Sigmoid colon (tissue), 4 donors: ENCODE measurements at regions not wholly inside any gene's neighbourhood (a gene's known extent, or its start where the extent isn't known, plus 50 kb on each side); places are given as distances from the start of the nearest gene placed in this dataset.

Source experiments
- CTCF ChIP-seq, 4 experiments: fragments of 450-650 bp in 3 of 4; fragments of 200-600 bp in 1 of 4; IDR thresholded peaks; one replicate each; pipeline ENCODE4 v1.5.1; 2016 to 2019; ENCODE audit warnings: antibody characterized with exemption in 4 of 4, mild to moderate bottlenecking in 3 of 4, moderate library complexity in 2 of 4
- EP300 ChIP-seq, 4 donors: sonication (generic); formaldehyde crosslinking; IDR thresholded peaks; one replicate each; pipeline ENCODE4 v1.6.1; 2017; ENCODE audit warnings: antibody characterized with exemption in 4 of 4
- POLR2A ChIP-seq, 2 donors: fragments of 450-650 bp; IDR thresholded peaks; one replicate each; pipeline ENCODE4 v1.6.1; 2016; ENCODE audit warnings: antibody characterized with exemption in 2 of 2, mild to moderate bottlenecking in 2 of 2, moderate library complexity in 2 of 2
- POLR2AphosphoS5 ChIP-seq, 4 donors: sonication (generic); formaldehyde crosslinking; IDR thresholded peaks; one replicate each; pipeline ENCODE4 v1.6.1; 2017; ENCODE audit warnings: antibody characterized with exemption in 4 of 4

DNA sequence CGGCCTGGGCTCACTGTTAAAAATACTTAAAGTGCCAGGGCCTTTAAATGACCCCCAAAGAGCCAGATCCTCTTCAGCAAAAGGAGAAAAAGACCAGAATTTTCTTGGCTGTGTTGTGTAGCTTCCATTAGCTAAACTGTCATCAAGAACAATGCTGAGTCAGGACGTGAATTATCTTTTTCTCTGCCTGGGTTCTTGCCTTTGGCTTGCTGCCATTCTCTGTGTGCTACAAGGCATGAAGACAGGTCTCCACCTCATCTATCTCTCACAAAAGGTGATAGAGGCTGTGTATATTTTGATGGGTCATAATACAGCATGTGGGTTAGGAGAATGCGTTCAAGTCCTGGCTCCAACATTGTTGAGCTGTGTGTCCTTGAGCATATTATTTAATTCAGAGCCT lies 52.4 kb upstream of the SELENOK start:
- TF ChIP-seq POLR2A (IDR thresholded peaks at IDR 0.05): no peak
- TF ChIP-seq CTCF (IDR thresholded peaks at IDR 0.05): no peak
- TF ChIP-seq POLR2AphosphoS5 (IDR thresholded peaks at IDR 0.05): no peak
- TF ChIP-seq EP300 (IDR thresholded peaks at IDR 0.05): no peak
